Progenitor cell of endocrine pancreas (in vitro differentiated cells): ENCODE measurements at regions not wholly inside any gene's neighbourhood (a gene's known extent, or its start where the extent isn't known, plus 50 kb on each side); places are given as distances from the start of the nearest gene placed in this dataset.

Experiments used
- DNase-seq: peaks from one replicate; pipeline ENCODE4 v3.0.0; 2021; ENCODE audit warnings: low spot score; ENCODE audit not compliant: unreplicated experiment
- H3K27ac Mint-ChIP-seq: 2 replicates; pipeline ENCODE4 v1.8.0; 2021; ENCODE audit warnings: mild to moderate bottlenecking, moderate library complexity, mixed read lengths
- H3K27me3 Mint-ChIP-seq: 2 replicates; pipeline ENCODE4 v1.8.0; 2021; ENCODE audit warnings: mixed read lengths
- H3K36me3 Mint-ChIP-seq: 2 replicates; pipeline ENCODE4 v1.8.0; 2022; ENCODE audit warnings: mixed read lengths; ENCODE audit not compliant: insufficient read depth
- H3K4me1 Mint-ChIP-seq: 2 replicates; pipeline ENCODE4 v1.8.0; 2021; ENCODE audit warnings: low read depth, mixed read lengths
- H3K4me3 Mint-ChIP-seq: 2 replicates; pipeline ENCODE4 v1.8.0; 2021; ENCODE audit warnings: low read depth, mild to moderate bottlenecking, moderate library complexity, mixed read lengths
- H3K9me3 Mint-ChIP-seq: 2 replicates; pipeline ENCODE4 v1.8.0; 2021; ENCODE audit warnings: low read depth, mixed read lengths
- CTCF ChIP-seq: fragments of 200-600 bp; sonication (generic); IDR thresholded peaks from one replicate; pipeline ENCODE4 v1.5.0; 2021; ENCODE audit warnings: antibody characterized with exemption, mild to moderate bottlenecking; ENCODE audit not compliant: unreplicated experiment

GRCh38 chr1:164272156-164272555, 286.8 kb upstream of the PBX1 start:
- peaks cover 4% of the 10 kb centered on the region for H3K9me3 Mint-ChIP-seq
- no peak for TF ChIP-seq CTCF
- no peaks in the 10 kb centered on the region for H3K36me3 Mint-ChIP-seq
- no peak overlapping the region for H3K4me3 Mint-ChIP-seq
- DNase-seq: no peak
- no peak overlapping the region for H3K27ac Mint-ChIP-seq
- H3K4me1 Mint-ChIP-seq: no peaks in the 10 kb centered on the region
- H3K27me3 Mint-ChIP-seq: no peaks in the 10 kb centered on the region

GRCh38 chr1:164296172-164296571, 262.8 kb upstream of the PBX1 start:
- DNase-seq: no peak
- no peak for TF ChIP-seq CTCF
- H3K27ac Mint-ChIP-seq: no peak overlapping the region
- peaks cover 9% of the 10 kb centered on the region for H3K27me3 Mint-ChIP-seq
- peaks cover 3% of the 10 kb centered on the region for H3K4me1 Mint-ChIP-seq
- peaks cover 6% of the 10 kb centered on the region for H3K9me3 Mint-ChIP-seq
- no peaks in the 10 kb centered on the region for H3K36me3 Mint-ChIP-seq
- no peak overlapping the region for H3K4me3 Mint-ChIP-seq

GRCh38 chr1:164308101-164308500, 250.9 kb upstream of the PBX1 start:
- peaks cover 3% of the 10 kb centered on the region for H3K4me1 Mint-ChIP-seq
- H3K27me3 Mint-ChIP-seq: peaks cover 18% of the 10 kb centered on the region
- H3K36me3 Mint-ChIP-seq: no peaks in the 10 kb centered on the region
- TF ChIP-seq CTCF: no peak
- no peak overlapping the region for H3K4me3 Mint-ChIP-seq
- DNase-seq: no peak
- H3K27ac Mint-ChIP-seq: no peak overlapping the region
- no peaks in the 10 kb centered on the region for H3K9me3 Mint-ChIP-seq

- TF ChIP-seq CTCF: no peak
- Mint-ChIP-seq H3K27me3 (peaks cover 13% of the 10 kb centered on the region), H3K9me3 (no peaks in the 10 kb centered on the region), H3K27ac (no peak overlapping the region), H3K4me3 (no peak overlapping the region), H3K36me3 (no peaks in the 10 kb centered on the region), H3K4me1 (peaks cover 2% of the 10 kb centered on the region)
- no peak for DNase-seq
These were observed 248.8 kb upstream of the PBX1 start for GRCh38 chr1:164310166-164310565.

- Mint-ChIP-seq H3K36me3 (no peaks in the 10 kb centered on the region), H3K4me1 (peaks cover 5% of the 10 kb centered on the region), H3K27ac (no peak overlapping the region), H3K27me3 (peaks cover 13% of the 10 kb centered on the region), H3K4me3 (no peak overlapping the region), H3K9me3 (no peaks in the 10 kb centered on the region)
- no peak for TF ChIP-seq CTCF
- DNase-seq: no peak
These were observed 247.6 kb upstream of the PBX1 start for GRCh38 chr1:164311377-164311776.
